ENCODE measurements at regions not wholly inside any gene's neighbourhood (a gene's known extent, or its start where the extent isn't known, plus 50 kb on each side); places are given as distances from the start of the nearest gene placed in this dataset.

- Histone ChIP-seq H3K79me2 (ENCODE audit: control insufficient read depth, insufficient read depth, low read length) (no peaks in the 10 kb centered on the region), H3K4me3 (replicated peaks in 1 of 3; ENCODE audit: insufficient read depth in 1 of 3, low read depth in 1 of 3, low read length in 3 of 3) (no peak overlapping the region), H3K9me3 (replicated peaks; ENCODE audit: control insufficient read depth, insufficient read depth, low read length) (no peaks in the 10 kb centered on the region), H3K27me3 (ENCODE audit: control insufficient read depth in 2 of 2, insufficient read depth in 2 of 2, low read length in 2 of 2) (no peaks in the 10 kb centered on the region), H2AFZ (ENCODE audit: low read depth, low read length) (no peak overlapping the region), H3K27ac (ENCODE audit: insufficient read depth, low read depth, low read length) (no peak overlapping the region), H3K4me2 (ENCODE audit: insufficient read depth, low read length) (no peak overlapping the region), H3K9me1 (replicated peaks; ENCODE audit: control insufficient read depth, extremely low read depth, insufficient read depth, low read length) (no peaks in the 10 kb centered on the region), H4K20me1 (replicated peaks; ENCODE audit: control insufficient read depth, extremely low read depth, insufficient read depth, low read length) (no peaks in the 10 kb centered on the region), H3K4me1 (ENCODE audit: control insufficient read depth, extremely low read depth, insufficient read depth, low read length) (no peaks in the 10 kb centered on the region), H3K9ac (replicated peaks; ENCODE audit: extremely low read depth, insufficient read depth, low read length) (no peak overlapping the region), H3K36me3 (ENCODE audit: control insufficient read depth in 2 of 2, extremely low read depth in 1 of 2, insufficient read depth in 2 of 2, low read length in 2 of 2) (no peaks in the 10 kb centered on the region)
- DNase-seq (ENCODE audit: low read depth, low spot score) (no peak), FAIRE-seq (no peak)
- BruUV-seq (replicated peaks), result no TSS peak
- intact Hi-C loops (cut with micrococcal nuclease), result no loop called here
- TF ChIP-seq, protein P1, sequence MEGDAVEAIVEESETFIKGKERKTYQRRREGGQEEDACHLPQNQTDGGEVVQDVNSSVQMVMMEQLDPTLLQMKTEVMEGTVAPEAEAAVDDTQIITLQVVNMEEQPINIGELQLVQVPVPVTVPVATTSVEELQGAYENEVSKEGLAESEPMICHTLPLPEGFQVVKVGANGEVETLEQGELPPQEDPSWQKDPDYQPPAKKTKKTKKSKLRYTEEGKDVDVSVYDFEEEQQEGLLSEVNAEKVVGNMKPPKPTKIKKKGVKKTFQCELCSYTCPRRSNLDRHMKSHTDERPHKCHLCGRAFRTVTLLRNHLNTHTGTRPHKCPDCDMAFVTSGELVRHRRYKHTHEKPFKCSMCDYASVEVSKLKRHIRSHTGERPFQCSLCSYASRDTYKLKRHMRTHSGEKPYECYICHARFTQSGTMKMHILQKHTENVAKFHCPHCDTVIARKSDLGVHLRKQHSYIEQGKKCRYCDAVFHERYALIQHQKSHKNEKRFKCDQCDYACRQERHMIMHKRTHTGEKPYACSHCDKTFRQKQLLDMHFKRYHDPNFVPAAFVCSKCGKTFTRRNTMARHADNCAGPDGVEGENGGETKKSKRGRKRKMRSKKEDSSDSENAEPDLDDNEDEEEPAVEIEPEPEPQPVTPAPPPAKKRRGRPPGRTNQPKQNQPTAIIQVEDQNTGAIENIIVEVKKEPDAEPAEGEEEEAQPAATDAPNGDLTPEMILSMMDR (IDR thresholded peaks at IDR 0.05; ENCODE audit: extremely low read depth in 1 of 2, insufficient read depth in 1 of 2, low read depth in 1 of 2, low read length in 2 of 2), result no peak
- TF ChIP-seq EZH2 (IDR thresholded peaks at IDR 0.05; ENCODE audit: borderline replicate concordance, low read depth, low read length, severe bottlenecking), result no peak
- no peak for TF ChIP-seq MYC (IDR thresholded peaks at IDR 0.05; ENCODE audit: low read depth, low read length)
- no peak for TF ChIP-seq POLR2AphosphoS5 (IDR thresholded peaks at IDR 0.05; ENCODE audit: insufficient read depth, low read depth, low read length)
- TF ChIP-seq POLR2A (IDR thresholded peaks at IDR 0.05; ENCODE audit: low read depth, low read length), result no peak
- TF ChIP-seq JUN (IDR thresholded peaks at IDR 0.05; ENCODE audit: borderline replicate concordance, insufficient read depth, insufficient read length, low read depth), result no peak
- TF ChIP-seq MAX (IDR thresholded peaks at IDR 0.05; ENCODE audit: insufficient read depth, insufficient read length), result no peak
- ChIA-PET CTCF (no interaction called here), POLR2A (no interaction called here)
- dilution Hi-C loops (cut with MboI; ENCODE audit: extremely low pct_ligation_motif_present, low sequenced_read_pairs), result no loop called here
These were observed 770.3 kb downstream of the NLGN4X start for GRCh38 chrX:5458300-5458842.
